ENCODE measurements at regions not wholly inside any gene's neighbourhood (a gene's known extent, or its start where the extent isn't known, plus 50 kb on each side); places are given as distances from the start of the nearest gene placed in this dataset.
A peak's percentile ranks its signal among the peaks of the same experiment; 100 is the strongest.

DNA sequence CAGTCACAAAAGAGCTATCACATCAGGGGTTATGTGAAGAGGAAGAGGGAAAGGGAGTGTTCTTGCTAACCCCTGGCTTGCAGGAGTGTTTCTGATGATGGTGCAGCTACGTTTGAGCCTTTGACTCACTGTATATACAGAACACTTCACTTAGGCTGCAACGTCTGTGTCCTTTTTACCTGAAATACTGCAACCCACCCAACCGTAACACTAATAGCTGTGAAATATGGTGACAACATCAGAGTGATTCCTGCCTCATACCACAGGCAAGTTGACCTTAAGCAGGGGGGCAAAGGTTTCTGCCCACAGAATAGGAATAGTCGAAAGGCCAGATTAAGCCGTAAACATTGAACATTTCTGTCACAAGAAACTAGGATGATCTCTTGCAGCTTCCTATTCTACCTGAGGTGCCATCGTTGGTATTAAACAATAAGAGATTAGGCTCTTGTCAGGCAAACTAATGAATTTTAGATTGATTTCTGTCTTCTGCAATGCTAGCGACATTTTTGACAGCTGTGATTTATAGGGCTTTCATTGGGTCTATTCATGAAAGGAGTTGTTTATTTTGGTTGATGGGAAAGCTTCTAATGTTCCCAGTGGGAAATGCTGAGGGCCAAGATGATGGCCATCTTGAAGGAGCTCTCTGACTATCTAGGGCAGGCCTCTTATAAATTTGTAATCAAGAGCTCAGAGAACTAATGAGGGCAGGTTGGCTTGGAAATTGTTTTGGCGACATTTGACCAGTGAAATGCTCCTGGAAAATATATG, 316.8 kb downstream of the PIK3C3 start:
- DNase-seq = no peak

GRCh38 chr18:42274488-42275137, 319.6 kb downstream of the PIK3C3 start:
- DNase-seq = no peak

DNA sequence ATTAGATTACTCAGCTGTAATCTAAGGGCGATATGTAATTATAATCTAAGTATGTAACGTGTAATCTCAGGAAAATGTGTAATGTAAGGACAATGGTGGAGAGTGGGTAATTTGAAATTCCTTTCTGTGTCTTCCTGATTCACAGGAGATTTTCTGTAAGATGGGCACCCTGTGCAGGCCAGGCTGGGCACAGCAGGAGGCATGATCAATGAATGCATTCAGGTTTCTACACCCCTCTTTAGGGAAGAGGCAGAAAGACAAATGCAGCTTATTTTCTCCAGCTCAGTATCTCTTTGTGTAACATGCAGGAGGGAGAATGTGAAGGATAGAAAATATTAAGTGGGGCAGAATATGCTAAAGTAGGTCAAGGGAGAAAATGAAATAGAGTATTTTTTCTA, 320.1 kb downstream of the PIK3C3 start:
- no peak for DNase-seq

- no peak for DNase-seq
Observed at GRCh38 chr18:42275949-42276730, 321.1 kb downstream of the PIK3C3 start.

- DNase-seq = no peak
Observed at GRCh38 chr18:42281124-42281523, 326.1 kb downstream of the PIK3C3 start.

DNA sequence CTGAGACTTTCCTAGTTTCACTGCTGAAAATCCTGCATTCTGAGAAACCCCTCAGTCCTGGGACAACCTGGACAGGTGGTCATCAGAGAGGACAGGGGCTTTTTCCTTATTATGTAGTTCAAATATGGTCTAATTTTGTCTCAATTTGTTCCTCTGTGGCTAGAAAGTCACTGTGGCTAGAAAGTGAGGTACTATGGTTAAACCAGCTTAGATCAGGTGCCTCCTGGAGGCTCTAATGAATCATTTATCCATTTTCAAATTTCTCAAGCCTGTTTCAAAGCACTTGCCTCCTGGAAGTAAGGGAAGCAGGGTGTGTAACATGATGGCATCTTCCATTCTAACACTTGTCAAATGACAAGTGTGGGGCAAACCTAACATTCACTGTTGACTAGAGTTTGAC, 326.8 kb downstream of the PIK3C3 start:
- no peak for DNase-seq

DNA sequence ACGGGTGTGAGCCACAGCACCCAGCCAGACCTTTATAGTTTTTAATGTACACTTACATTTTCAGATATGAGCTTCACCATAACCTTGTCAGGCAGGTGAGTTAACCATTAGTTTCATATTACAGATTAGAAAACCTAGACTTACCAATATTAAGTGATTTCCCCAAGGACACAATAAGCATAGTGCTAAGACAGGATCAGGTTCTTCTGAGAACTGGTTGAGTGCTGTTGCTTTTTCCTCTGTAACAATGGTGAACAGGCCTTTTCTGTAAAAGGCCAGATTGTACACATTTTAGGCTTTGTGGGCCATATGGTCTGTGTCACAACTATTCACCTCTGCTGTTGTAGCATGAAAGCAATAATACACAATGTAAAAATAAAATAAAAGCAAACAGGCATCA, 332.0 kb downstream of the PIK3C3 start:
- no peak for DNase-seq

- DNase-seq = no peak
Observed at GRCh38 chr18:42288129-42288528, 333.1 kb downstream of the PIK3C3 start.

DNA sequence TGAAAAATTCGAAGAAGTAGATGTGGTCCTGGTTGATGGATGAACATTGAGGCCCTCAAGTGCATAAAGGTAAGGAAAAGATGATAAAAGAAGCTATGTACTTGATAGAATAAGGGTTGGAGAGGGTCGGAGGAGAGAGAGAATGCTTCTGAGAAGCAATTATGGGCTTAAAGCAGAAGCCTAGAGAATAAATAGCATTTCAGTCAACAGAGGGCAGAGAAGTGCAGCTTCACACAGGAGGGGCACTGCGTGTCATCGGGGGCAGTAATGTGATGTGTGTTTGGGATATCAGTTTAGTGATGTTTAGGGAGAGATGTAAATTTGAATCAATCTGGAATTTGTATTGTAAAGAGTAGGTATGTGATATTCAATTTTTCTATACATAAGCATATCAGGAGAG, 334.5 kb downstream of the PIK3C3 start:
- no peak for DNase-seq

- DNase-seq = no peak
Observed at GRCh38 chr18:42290318-42291307, 335.6 kb downstream of the PIK3C3 start.

GRCh38 chr18:42292654-42293053, 337.6 kb downstream of the PIK3C3 start:
- DNase-seq = no peak

DNA sequence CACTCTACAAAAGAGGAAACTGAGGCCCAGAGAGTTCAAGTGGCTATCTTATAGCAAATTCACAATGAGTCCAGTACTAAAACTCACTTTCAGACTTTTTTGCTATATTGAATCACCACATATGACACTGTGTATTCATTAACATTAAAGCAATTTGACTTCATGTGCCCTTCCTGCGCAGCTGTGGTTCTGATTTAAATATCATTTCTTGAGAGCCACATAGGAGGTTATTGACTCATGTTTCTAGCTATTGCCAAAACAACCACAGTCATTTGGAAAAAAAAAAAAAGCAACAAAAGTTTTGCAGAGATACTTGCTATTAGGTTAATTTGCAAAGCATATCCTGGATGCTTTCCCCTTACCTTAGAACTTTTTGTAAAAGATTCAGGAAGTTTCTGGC, 341.2 kb downstream of the PIK3C3 start:
- no peak for DNase-seq

GRCh38 chr18:42296723-42297122, 341.7 kb downstream of the PIK3C3 start:
- no peak for DNase-seq

DNA sequence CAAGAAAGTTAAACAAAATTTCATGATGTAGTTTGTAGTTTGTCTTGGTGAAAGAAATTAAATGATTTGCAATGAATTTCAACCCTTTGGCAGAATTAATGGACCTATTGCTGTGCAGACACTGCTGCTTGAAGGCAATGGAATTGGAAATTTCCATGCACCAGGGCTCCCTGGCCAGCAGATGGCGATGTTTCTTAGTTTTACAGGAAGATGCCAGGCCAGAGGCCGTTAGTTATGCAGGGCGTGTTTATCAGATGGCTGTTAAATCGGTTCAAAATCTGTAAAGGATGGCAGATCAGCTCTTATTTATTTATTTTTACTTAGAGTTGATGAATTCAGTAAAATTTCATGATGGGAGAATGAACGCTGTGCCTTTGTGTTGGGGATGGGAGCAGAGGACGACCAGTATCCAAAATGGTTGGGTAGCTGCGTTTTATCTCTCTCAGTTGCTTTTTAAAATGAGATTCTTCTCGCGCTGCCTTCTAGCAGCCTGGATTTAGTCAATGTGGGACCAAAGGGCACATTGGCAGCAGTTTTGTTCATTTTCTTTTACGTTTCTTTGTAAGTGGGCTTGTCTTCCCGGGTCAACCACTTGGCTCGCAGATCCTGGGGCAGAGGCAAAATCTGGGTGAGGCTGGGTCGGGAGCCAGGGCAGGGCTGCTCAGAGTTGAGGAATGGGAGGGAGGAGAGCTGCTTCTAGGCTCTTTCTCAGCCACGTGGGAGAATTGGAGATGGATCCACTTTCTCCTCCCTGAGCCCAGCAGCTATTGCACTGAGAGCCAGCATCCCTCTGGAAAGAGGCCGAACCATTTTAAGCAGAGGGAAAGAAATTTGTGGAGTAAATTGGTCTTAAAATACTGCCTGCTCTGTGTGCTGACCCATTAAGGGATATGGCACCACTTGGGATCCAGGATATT, 344.0 kb downstream of the PIK3C3 start:
- DNase-seq = peak; percentile 60

- DNase-seq = no peak
Observed at GRCh38 chr18:42305869-42306593, 351.0 kb downstream of the PIK3C3 start.

- DNase-seq = no peak
Observed at GRCh38 chr18:42306594-42306980, 351.6 kb downstream of the PIK3C3 start.

DNA sequence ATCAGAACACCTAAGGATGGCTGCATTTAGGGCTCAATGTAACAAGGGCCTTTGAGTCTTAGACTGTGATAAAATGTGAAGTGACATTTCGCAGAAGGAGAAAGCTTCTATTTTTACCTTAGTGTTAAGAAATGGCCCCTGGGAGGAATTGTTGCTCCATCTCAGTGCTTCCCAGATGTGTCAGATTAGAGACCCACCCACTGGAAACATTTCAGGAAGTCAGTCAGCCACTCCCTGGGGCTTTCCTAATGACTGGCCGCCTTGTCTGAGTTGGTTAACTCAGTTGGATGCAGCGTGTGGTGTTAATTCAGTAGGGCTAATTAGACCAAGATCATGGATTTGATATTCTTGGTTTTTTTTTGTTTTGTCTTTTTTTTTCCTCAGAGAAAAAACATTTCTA, 355.9 kb downstream of the PIK3C3 start:
- DNase-seq = no peak

DNA sequence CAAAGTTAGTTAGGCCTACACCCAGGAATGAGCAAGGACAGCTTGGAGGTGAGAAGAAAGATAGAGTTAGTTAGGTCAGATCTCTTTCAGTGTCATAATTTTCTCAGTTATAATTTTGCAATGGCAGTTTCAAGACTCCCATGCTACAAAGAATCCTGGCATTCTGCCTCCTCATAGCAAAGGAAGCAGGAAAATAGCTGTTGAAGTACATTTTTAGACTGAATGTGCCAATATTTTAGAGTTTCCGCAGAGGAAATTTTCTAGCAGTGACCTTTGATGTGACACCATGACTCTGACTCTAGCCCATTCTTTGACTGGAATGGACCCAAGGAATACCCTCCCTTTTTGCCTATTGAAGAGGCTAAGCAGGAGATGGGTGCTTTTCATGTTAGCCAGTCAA, 371.7 kb downstream of the PIK3C3 start:
- no peak for DNase-seq

DNA sequence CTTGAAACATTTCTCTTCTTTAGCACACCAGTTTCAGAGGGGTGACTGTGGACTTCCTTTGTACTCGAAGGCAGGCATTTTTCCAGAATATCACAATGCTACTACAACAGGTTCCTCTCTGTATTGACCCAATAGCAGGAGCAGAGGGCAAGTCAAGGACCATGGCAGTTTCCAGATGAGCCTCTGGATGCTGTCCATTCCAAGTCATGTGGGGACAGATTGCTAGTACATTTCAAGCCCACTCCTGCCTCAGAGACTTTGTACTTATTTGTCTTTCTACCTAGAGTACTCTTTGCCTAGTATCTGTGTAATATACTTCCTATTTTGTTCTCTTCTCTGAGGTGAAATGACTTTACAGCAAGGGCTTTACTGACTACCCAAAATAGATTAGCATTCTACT, 373.9 kb downstream of the PIK3C3 start:
- no peak for DNase-seq

DNA sequence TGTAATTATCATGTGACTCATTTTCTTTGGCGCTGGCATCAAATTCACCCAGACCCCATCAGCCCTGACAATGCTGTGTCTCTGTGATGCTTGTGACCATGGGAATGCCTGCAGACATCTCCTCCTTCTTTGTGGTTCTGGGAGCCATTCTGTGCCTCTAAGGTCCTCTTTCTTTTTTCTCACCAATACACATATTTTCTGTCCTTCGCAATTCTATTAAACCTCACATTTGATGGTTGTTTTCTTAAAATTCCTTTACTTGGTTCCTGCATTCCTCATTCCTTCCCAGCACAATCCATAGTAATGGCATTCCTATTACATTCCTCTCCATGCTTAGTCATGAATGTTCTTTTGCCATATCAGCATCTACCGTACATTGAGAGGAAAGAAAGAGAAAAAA, 375.3 kb downstream of the PIK3C3 start:
- no peak for DNase-seq

- DNase-seq = no peak
Observed at GRCh38 chr18:42333558-42333957, 378.5 kb downstream of the PIK3C3 start.
